GM12801 (cell line): ENCODE measurements at regions not wholly inside any gene's neighbourhood (a gene's known extent, or its start where the extent isn't known, plus 50 kb on each side); places are given as distances from the start of the nearest gene placed in this dataset.

Source experiments
- TF ChIP-seq, protein P1 (sequence below): IDR thresholded peaks from one replicate; pipeline ENCODE4 v1.5.1; 2011; ENCODE audit warnings: control low read depth; ENCODE audit not compliant: insufficient read length; ENCODE audit errors: extremely low read depth

DNA sequence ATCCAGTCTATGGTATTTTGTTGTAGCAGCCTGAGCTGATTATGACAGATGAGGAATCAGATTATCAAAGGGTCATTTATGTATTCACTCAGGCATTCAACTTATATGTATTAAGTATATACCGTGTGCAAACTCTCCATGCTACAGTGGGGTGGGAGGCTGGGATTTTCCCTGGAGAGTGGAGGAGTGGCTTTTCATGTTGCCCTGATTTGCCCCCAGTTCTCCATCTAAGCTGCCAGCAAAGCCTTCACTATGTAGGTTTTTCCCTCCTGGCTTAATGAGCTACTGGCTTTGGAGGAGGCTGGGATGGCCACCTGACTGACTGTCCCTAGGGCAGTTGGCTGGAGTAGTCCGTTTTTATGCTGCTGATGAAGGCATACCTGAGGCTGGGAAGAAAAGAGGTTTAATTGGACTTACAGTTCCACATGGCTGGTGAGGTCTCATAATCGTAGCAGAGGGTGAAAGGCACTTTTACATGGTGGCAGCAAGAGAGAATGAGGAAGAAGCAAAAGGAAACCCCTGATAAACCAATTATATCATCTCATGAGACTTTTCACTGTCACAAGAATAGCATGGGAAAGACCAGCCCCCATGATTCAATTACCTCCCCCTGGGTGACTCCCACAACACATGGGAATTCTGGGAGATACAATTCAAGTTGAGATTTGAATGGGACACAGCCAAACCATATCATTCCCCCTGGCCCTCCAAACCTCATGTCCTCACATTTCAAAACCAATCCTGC lies 253.9 kb downstream of the RPLP1 start:
- TF ChIP-seq, protein P1, sequence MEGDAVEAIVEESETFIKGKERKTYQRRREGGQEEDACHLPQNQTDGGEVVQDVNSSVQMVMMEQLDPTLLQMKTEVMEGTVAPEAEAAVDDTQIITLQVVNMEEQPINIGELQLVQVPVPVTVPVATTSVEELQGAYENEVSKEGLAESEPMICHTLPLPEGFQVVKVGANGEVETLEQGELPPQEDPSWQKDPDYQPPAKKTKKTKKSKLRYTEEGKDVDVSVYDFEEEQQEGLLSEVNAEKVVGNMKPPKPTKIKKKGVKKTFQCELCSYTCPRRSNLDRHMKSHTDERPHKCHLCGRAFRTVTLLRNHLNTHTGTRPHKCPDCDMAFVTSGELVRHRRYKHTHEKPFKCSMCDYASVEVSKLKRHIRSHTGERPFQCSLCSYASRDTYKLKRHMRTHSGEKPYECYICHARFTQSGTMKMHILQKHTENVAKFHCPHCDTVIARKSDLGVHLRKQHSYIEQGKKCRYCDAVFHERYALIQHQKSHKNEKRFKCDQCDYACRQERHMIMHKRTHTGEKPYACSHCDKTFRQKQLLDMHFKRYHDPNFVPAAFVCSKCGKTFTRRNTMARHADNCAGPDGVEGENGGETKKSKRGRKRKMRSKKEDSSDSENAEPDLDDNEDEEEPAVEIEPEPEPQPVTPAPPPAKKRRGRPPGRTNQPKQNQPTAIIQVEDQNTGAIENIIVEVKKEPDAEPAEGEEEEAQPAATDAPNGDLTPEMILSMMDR: no peak

- TF ChIP-seq, protein P1: no peak
Observed at GRCh38 chr15:69712991-69713390, 260.4 kb downstream of the RPLP1 start.

GRCh38 chr15:69713726-69714559 lies 261.3 kb downstream of the RPLP1 start:
- TF ChIP-seq, protein P1: no peak

GRCh38 chr15:69715210-69715609 lies 262.6 kb downstream of the RPLP1 start:
- TF ChIP-seq, protein P1: no peak

- TF ChIP-seq, protein P1: no peak
Observed at GRCh38 chr15:69718436-69718835, 265.8 kb downstream of the RPLP1 start.

DNA sequence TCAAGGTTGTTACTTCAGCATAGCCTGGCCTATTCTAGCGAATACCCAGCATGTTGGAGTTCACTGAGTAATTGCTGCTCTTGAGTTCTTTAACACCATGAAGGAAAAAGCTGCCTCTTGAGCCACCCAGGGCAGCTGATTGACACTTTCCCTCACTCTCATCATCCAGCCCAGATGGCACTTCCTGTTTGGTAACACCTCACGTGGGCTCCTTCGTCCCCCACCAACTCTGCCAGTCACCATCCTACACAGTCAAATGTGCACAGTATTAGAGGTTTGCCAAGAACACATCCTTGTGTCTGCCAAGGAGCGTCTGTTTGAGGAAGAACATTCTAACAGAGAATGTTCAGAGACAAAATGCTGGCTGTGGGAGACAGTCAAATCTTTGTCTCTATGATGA lies 266.3 kb downstream of the RPLP1 start:
- TF ChIP-seq, protein P1: no peak

DNA sequence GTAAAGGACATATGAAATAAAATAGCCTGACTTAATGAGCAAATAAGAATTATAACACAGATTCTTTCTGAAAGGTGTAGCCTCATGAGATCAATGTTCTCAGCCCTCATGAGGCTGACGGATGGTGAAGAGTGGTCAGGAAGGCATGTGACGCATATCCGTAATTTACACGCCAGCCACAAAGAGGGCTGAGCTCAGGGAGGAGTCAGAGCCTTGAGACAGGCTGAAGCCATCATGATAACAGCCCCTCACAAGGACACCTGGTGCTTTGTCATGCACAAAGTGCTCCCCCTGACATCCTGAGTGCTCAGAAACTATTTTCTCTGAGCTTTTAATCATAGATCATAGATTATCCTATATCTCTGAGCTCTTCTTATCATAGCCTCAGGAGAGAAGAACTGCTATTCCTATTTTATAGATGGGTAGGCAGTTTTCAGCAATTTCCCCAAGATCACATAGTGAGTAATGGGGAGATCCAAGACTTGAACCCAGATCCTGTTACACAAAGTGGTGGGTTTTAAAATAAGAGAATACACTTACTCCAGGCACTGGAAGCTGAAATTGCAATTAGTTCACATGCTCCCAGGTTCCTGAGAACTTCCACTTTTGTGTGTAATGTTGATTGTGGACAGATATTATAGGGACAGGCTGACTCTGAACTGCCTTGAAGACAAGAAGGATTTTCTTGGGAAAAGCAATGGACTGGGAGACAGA lies 267.1 kb downstream of the RPLP1 start:
- TF ChIP-seq, protein P1: no peak
